Lower lobe of right lung (tissue), 2 donors: ENCODE measurements at regions not wholly inside any gene's neighbourhood (a gene's known extent, or its start where the extent isn't known, plus 50 kb on each side); places are given as distances from the start of the nearest gene placed in this dataset.

Source experiments
- ATAC-seq, 2 donors: fragments of 200-7000 bp; cut with Tn5 transposase; one replicate each; pipeline ENCODE4 v1.9.1; 2020 to 2022; ENCODE audit warnings: mild to moderate bottlenecking in 2 of 2, moderate library complexity in 2 of 2
- DNase-seq: peaks from one replicate; pipeline ENCODE4 v3.0.0-alpha.2; 2020
- H3K27ac ChIP-seq: fragments of 200-600 bp; one replicate; pipeline ENCODE4 v1.8.0; 2022
- H3K27me3 ChIP-seq: fragments of 200-600 bp; one replicate; pipeline ENCODE4 v1.8.0; 2022; ENCODE audit warnings: low read depth
- H3K36me3 ChIP-seq: fragments of 200-600 bp; one replicate; pipeline ENCODE4 v1.8.0; 2022; ENCODE audit warnings: mild to moderate bottlenecking
- H3K4me1 ChIP-seq: fragments of 200-600 bp; one replicate; pipeline ENCODE4 v1.8.0; 2022
- H3K4me3 ChIP-seq: fragments of 200-600 bp; one replicate; pipeline ENCODE4 v1.8.0; 2022; ENCODE audit warnings: mild to moderate bottlenecking
- H3K9me3 ChIP-seq: fragments of 200-600 bp; one replicate; pipeline ENCODE4 v1.8.0; 2022
- intact Hi-C: fragments of 100-400 bp; cut with DNase I; formaldehyde crosslinking; loops from one replicate; pipeline ENCODE4 v1.11.0; 2022
- TF ChIP-seq, protein P1 (sequence below): fragments of 200-600 bp; IDR thresholded peaks from one replicate; pipeline ENCODE4 v1.8.0; 2022; ENCODE audit warnings: antibody characterized with exemption, mild to moderate bottlenecking
- donor health status: DM: no; HTN: yes; CAD: no; lungs with severe emphysema.

- DNase-seq (no peak), ATAC-seq (no peak)
- intact Hi-C loops = no loop called here
- no peaks in the 10 kb centered on the region for H3K36me3 ChIP-seq
- TF ChIP-seq, protein P1, sequence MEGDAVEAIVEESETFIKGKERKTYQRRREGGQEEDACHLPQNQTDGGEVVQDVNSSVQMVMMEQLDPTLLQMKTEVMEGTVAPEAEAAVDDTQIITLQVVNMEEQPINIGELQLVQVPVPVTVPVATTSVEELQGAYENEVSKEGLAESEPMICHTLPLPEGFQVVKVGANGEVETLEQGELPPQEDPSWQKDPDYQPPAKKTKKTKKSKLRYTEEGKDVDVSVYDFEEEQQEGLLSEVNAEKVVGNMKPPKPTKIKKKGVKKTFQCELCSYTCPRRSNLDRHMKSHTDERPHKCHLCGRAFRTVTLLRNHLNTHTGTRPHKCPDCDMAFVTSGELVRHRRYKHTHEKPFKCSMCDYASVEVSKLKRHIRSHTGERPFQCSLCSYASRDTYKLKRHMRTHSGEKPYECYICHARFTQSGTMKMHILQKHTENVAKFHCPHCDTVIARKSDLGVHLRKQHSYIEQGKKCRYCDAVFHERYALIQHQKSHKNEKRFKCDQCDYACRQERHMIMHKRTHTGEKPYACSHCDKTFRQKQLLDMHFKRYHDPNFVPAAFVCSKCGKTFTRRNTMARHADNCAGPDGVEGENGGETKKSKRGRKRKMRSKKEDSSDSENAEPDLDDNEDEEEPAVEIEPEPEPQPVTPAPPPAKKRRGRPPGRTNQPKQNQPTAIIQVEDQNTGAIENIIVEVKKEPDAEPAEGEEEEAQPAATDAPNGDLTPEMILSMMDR = no peak
- no peaks in the 10 kb centered on the region for H3K27me3 ChIP-seq
- H3K4me1 ChIP-seq = no peaks in the 10 kb centered on the region
- H3K9me3 ChIP-seq = no peaks in the 10 kb centered on the region
- no peak overlapping the region for H3K4me3 ChIP-seq
- H3K27ac ChIP-seq = no peak overlapping the region
Observed at GRCh38 chr12:28640519-28640918, 450.3 kb downstream of the CCDC91 start.

- no peaks in the 10 kb centered on the region for H3K4me1 ChIP-seq
- no peak overlapping the region for H3K4me3 ChIP-seq
- H3K27ac ChIP-seq = no peak overlapping the region
- intact Hi-C loops = no loop called here
- TF ChIP-seq, protein P1 = no peak
- H3K9me3 ChIP-seq = no peaks in the 10 kb centered on the region
- no peaks in the 10 kb centered on the region for H3K36me3 ChIP-seq
- DNase-seq (no peak), ATAC-seq (no peak)
- no peaks in the 10 kb centered on the region for H3K27me3 ChIP-seq
Observed at GRCh38 chr12:28645436-28645835, 455.2 kb downstream of the CCDC91 start.

GRCh38 chr12:28645891-28646290 lies 455.6 kb downstream of the CCDC91 start:
- H3K4me1 ChIP-seq = no peaks in the 10 kb centered on the region
- H3K27me3 ChIP-seq = no peaks in the 10 kb centered on the region
- no peaks in the 10 kb centered on the region for H3K36me3 ChIP-seq
- intact Hi-C loops = no loop called here
- ATAC-seq = no peak
- DNase-seq = no peak
- H3K4me3 ChIP-seq = no peak overlapping the region
- no peak overlapping the region for H3K27ac ChIP-seq
- TF ChIP-seq, protein P1 = no peak
- H3K9me3 ChIP-seq = no peaks in the 10 kb centered on the region

DNA sequence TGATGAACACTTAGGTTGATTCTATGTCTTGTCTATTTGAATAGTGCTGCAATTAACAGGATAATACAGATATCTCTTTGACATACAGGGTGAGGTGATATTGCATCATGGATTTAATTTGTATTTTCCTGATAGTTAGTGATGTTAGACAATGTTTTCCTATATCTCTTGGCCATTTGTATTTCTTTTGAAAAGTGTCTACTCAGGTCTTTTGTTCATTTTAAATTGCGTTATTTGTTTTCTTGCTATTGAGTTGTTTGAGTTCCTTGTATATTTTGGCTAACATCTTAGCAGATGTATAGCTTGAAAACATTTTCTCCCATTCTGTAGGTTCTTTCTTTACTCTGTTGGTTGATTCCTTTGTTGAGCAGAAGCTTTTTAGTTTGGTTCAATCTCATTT lies 460.6 kb downstream of the CCDC91 start:
- intact Hi-C loops = no loop called here
- no peak for ATAC-seq
- Histone ChIP-seq H3K4me3 (no peak overlapping the region), H3K4me1 (no peaks in the 10 kb centered on the region), H3K27me3 (no peaks in the 10 kb centered on the region), H3K9me3 (no peaks in the 10 kb centered on the region), H3K36me3 (no peaks in the 10 kb centered on the region), H3K27ac (no peak overlapping the region)
- TF ChIP-seq, protein P1 = no peak
- no peak for DNase-seq

DNA sequence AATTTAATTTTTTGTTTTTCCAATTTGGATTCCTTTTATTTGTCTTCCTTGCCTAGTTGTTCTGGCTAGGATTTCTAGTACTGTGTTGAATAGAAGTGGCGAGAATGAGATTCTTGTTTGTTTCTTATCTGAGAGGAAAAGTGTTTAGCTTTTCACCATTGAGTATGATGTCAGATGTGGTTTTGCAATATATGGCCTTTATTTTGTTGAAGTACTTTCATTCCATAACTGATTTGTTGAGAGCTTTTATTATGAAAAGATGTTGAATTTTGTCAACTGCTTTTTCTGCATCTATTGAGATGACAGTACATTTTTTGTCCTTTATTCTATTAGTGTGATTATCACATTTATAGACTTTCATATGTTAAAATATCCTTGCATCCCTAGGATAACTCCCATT lies 462.0 kb downstream of the CCDC91 start:
- Histone ChIP-seq H3K36me3 (no peaks in the 10 kb centered on the region), H3K27me3 (no peaks in the 10 kb centered on the region), H3K4me3 (no peak overlapping the region), H3K27ac (no peak overlapping the region), H3K4me1 (no peaks in the 10 kb centered on the region), H3K9me3 (no peaks in the 10 kb centered on the region)
- no peak for DNase-seq
- ATAC-seq = no peak
- TF ChIP-seq, protein P1 = no peak
- intact Hi-C loops = no loop called here

DNA sequence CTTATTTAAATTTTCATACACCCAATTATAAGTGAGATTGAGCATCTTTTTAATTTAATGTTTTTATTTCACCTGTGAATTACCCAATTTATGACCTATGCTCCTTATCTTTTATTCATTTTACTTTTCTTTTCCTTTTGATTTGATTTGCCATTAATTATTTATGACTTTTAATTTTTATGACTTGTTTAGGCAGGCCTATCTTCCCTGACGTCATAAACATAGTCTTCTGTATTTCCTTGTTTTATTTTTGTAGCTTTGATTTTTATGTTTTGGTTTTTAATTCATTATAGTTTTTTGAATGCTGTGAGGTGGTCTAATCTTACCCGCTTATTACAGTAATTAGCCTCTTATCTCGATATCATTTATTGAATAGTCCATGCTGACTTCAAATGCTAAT lies 467.1 kb upstream of the FAR2 start:
- ATAC-seq (no peak), DNase-seq (no peak)
- no peaks in the 10 kb centered on the region for H3K4me1 ChIP-seq
- intact Hi-C loops = no loop called here
- no peak overlapping the region for H3K27ac ChIP-seq
- TF ChIP-seq, protein P1 = no peak
- H3K9me3 ChIP-seq = no peaks in the 10 kb centered on the region
- no peaks in the 10 kb centered on the region for H3K36me3 ChIP-seq
- no peak overlapping the region for H3K4me3 ChIP-seq
- H3K27me3 ChIP-seq = no peaks in the 10 kb centered on the region
